ENCODE measurements at regions not wholly inside any gene's neighbourhood (a gene's known extent, or its start where the extent isn't known, plus 50 kb on each side); places are given as distances from the start of the nearest gene placed in this dataset.

DNA sequence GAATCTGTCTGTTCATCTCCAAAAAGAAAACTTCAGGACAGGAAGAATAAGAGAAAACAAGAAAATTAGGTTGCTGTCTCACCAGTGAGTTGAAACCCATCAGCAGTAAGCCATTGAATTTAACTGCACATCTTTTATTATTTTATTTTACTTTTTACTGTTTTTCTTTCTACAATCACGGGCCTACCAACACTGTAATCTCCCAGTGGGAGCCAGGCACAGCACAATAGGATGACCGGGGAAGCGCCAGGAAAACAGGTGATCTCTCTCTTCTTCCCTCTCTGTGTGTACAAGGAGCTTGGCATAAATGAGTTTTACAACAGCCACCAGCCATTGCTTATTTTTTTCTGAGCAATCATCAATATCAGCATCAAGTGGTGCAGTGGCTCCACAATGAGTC, 113.1 kb upstream of the ESRRG start:
- TF ChIP-seq EZH2 (IDR thresholded peaks at IDR 0.05; ENCODE audit: borderline replicate concordance, control insufficient read depth, low read depth, low read length) (no peak), ASH2L (IDR thresholded peaks at IDR 0.05; ENCODE audit: borderline replicate concordance, low read depth) (no peak), JUNB (IDR thresholded peaks at IDR 0.05) (no peak), POLR2A (IDR thresholded peaks at IDR 0.05; ENCODE audit: low read depth, low read length) (no peak), HDAC6 (IDR thresholded peaks at IDR 0.05; ENCODE audit: unreplicated experiment) (no peak), SMC3 (IDR thresholded peaks at IDR 0.05; ENCODE audit: borderline replicate concordance, low read length) (no peak), IKZF1 (conservative IDR thresholded peaks at IDR 0.05) (no peak), ZZZ3 (IDR thresholded peaks at IDR 0.05; ENCODE audit: control insufficient read depth, insufficient read length, low read depth) (no peak)
- TF ChIP-seq, protein P1, sequence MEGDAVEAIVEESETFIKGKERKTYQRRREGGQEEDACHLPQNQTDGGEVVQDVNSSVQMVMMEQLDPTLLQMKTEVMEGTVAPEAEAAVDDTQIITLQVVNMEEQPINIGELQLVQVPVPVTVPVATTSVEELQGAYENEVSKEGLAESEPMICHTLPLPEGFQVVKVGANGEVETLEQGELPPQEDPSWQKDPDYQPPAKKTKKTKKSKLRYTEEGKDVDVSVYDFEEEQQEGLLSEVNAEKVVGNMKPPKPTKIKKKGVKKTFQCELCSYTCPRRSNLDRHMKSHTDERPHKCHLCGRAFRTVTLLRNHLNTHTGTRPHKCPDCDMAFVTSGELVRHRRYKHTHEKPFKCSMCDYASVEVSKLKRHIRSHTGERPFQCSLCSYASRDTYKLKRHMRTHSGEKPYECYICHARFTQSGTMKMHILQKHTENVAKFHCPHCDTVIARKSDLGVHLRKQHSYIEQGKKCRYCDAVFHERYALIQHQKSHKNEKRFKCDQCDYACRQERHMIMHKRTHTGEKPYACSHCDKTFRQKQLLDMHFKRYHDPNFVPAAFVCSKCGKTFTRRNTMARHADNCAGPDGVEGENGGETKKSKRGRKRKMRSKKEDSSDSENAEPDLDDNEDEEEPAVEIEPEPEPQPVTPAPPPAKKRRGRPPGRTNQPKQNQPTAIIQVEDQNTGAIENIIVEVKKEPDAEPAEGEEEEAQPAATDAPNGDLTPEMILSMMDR (IDR thresholded peaks at IDR 0.05 in 2 of 3, conservative IDR thresholded peaks at IDR 0.05 in 1 of 3; ENCODE audit: control insufficient read depth in 2 of 3, extremely low read depth in 1 of 3, insufficient read depth in 1 of 3, low read depth in 3 of 3, low read length in 3 of 3) = no peak
- TF ChIP-seq, protein P2, sequence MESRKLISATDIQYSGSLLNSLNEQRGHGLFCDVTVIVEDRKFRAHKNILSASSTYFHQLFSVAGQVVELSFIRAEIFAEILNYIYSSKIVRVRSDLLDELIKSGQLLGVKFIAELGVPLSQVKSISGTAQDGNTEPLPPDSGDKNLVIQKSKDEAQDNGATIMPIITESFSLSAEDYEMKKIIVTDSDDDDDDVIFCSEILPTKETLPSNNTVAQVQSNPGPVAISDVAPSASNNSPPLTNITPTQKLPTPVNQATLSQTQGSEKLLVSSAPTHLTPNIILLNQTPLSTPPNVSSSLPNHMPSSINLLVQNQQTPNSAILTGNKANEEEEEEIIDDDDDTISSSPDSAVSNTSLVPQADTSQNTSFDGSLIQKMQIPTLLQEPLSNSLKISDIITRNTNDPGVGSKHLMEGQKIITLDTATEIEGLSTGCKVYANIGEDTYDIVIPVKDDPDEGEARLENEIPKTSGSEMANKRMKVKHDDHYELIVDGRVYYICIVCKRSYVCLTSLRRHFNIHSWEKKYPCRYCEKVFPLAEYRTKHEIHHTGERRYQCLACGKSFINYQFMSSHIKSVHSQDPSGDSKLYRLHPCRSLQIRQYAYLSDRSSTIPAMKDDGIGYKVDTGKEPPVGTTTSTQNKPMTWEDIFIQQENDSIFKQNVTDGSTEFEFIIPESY (IDR thresholded peaks at IDR 0.05) = no peak

All from GM12878 (cell line).